CD14-positive monocyte (primary cell): ENCODE measurements at regions not wholly inside any gene's neighbourhood (a gene's known extent, or its start where the extent isn't known, plus 50 kb on each side); places are given as distances from the start of the nearest gene placed in this dataset.
"Not testable (repeated sequence)": the region's sequence is repeated elsewhere in the genome, so short reads cannot be mapped to it uniquely, and the experiment has no call there.

Experiments used
- DNase-seq, 3 donors: peaks; one replicate each; pipeline ENCODE4 v3.0.0-alpha.2; 2011 to 2022
- H2AFZ ChIP-seq: 2 replicates; pipeline ENCODE4 v1.6.0; 2012; ENCODE audit warnings: mild to moderate bottlenecking, low read depth, low read length, inconsistent platforms; ENCODE audit not compliant: insufficient read depth, poor library complexity, severe bottlenecking
- H3K27ac ChIP-seq, 2 donors: 1 replicate in 1 of 2; 2 replicates in 1 of 2; pipeline ENCODE4 v1.5.1; 2012 to 2013; ENCODE audit warnings: low read length in 2 of 2, control low read depth in 1 of 2, inconsistent platforms in 1 of 2, low read depth in 1 of 2, mild to moderate bottlenecking in 1 of 2
- H3K27me3 ChIP-seq, 2 donors: one replicate each; pipeline versions ENCODE4 v1.6.0 to v1.6.1; 2011 to 2013; ENCODE audit warnings: low read length in 2 of 2; ENCODE audit not compliant: control insufficient read depth in 2 of 2, insufficient read depth in 2 of 2
- H3K36me3 ChIP-seq, 2 donors: replicated peaks in 1 of 2; 1 replicate in 1 of 2; 2 replicates in 1 of 2; pipeline versions ENCODE4 v1.5.1 to v1.6.1; 2012 to 2013; ENCODE audit warnings: low read length in 2 of 2, control low read depth in 1 of 2, inconsistent platforms in 1 of 2, mild to moderate bottlenecking in 1 of 2; ENCODE audit not compliant: insufficient read depth in 2 of 2, control insufficient read depth in 1 of 2
- H3K4me1 ChIP-seq, 2 donors: 1 replicate in 1 of 2; 2 replicates in 1 of 2; pipeline versions ENCODE4 v1.5.1 to v1.6.1; 2012 to 2013; ENCODE audit warnings: low read length in 2 of 2, control low read depth in 1 of 2, inconsistent platforms in 1 of 2, mild to moderate bottlenecking in 1 of 2, moderate library complexity in 1 of 2; ENCODE audit not compliant: insufficient read depth in 2 of 2, control insufficient read depth in 1 of 2
- H3K4me2 ChIP-seq: replicated peaks from 2 replicates; pipeline ENCODE3; 2012; ENCODE audit warnings: low read length, moderate library complexity, mild to moderate bottlenecking; ENCODE audit not compliant: poor library complexity, severe bottlenecking; ENCODE audit errors: extremely low read depth
- H3K4me3 ChIP-seq, 3 experiments: fragments of 200-600 bp in 1 of 3; sonication (generic) in 1 of 3; replicated peaks in 1 of 3; 1 replicate in 2 of 3; 2 replicates in 1 of 3; pipeline ENCODE4 v1.5.1; 2011 to 2013; ENCODE audit warnings: low read length in 3 of 3, mild to moderate bottlenecking in 3 of 3, control low read depth in 2 of 3, low read depth in 2 of 3, inconsistent platforms in 1 of 3, moderate library complexity in 1 of 3
- H3K79me2 ChIP-seq: 2 replicates; pipeline ENCODE4 v1.6.0; 2012; ENCODE audit warnings: mild to moderate bottlenecking, control low read depth, inconsistent platforms, low read length, moderate library complexity; ENCODE audit not compliant: insufficient read depth
- H3K9ac ChIP-seq: 2 replicates; pipeline ENCODE4 v1.6.0; 2017; ENCODE audit warnings: low read length, mild to moderate bottlenecking; ENCODE audit not compliant: insufficient read depth, poor library complexity, severe bottlenecking
- H3K9me3 ChIP-seq, 2 donors: replicated peaks in 1 of 2; 1 replicate in 1 of 2; 2 replicates in 1 of 2; pipeline versions ENCODE4 v1.5.1 to v1.6.1; 2012 to 2013; ENCODE audit warnings: low read length in 2 of 2, control low read depth in 1 of 2; ENCODE audit not compliant: control insufficient read depth in 1 of 2, insufficient read depth in 1 of 2
- H4K20me1 ChIP-seq: 2 replicates; pipeline ENCODE4 v1.6.0; 2012; ENCODE audit warnings: mild to moderate bottlenecking, low read length, control low read depth, moderate library complexity; ENCODE audit not compliant: insufficient read depth
- H3K27ac Mint-ChIP-seq, 7 donors: one replicate each; pipeline ENCODE4 v1.8.0; 2020; ENCODE audit warnings: mild to moderate bottlenecking in 7 of 7, mixed read lengths in 7 of 7, moderate library complexity in 6 of 7, inconsistent platforms in 2 of 7
- H3K27me3 Mint-ChIP-seq, 3 donors: one replicate each; pipeline ENCODE4 v1.8.0; 2021 to 2022; ENCODE audit warnings: low read depth in 3 of 3, mild to moderate bottlenecking in 3 of 3, mixed read lengths in 3 of 3, moderate library complexity in 3 of 3, inconsistent platforms in 1 of 3
- H3K36me3 Mint-ChIP-seq, 2 donors: one replicate each; pipeline ENCODE4 v1.8.0; 2020; ENCODE audit warnings: mixed read lengths in 2 of 2, inconsistent platforms in 1 of 2, mild to moderate bottlenecking in 1 of 2
- H3K4me1 Mint-ChIP-seq: one replicate; pipeline ENCODE4 v1.8.0; 2020; ENCODE audit warnings: mild to moderate bottlenecking, mixed read lengths
- H3K4me3 Mint-ChIP-seq, 2 donors: one replicate each; pipeline ENCODE4 v1.8.0; 2020; ENCODE audit warnings: mild to moderate bottlenecking in 2 of 2, mixed read lengths in 2 of 2, moderate library complexity in 1 of 2
- H3K9me3 Mint-ChIP-seq, 7 donors: one replicate each; pipeline ENCODE4 v1.8.0; 2020 to 2022; ENCODE audit warnings: mixed read lengths in 7 of 7, mild to moderate bottlenecking in 6 of 7, moderate library complexity in 6 of 7, inconsistent platforms in 2 of 7
- CTCF ChIP-seq: fragments of 200-600 bp; IDR thresholded peaks from one replicate; pipeline ENCODE4 v1.8.0; 2022; ENCODE audit warnings: antibody characterized with exemption, mild to moderate bottlenecking
- WGBS: methylation state at CpG from one replicate; pipeline ENCODE4 v1.1.5; 2013; ENCODE audit warnings: missing lambda C conversion rate; ENCODE audit not compliant: insufficient coverage; 5-methylcytosine and 5-hydroxymethylcytosine counted together
- intact Hi-C, 2 donors: fragments of 100-400 bp; cut with micrococcal nuclease; formaldehyde crosslinking; loops; one replicate each; pipeline versions ENCODE4 v1.15.0 to v1.15.1; 2023

- Mint-ChIP-seq H3K4me1 (peaks cover 2% of the 10 kb centered on the region), H3K27me3 (no peaks in the 10 kb centered on the region), H3K4me3 (no peak overlapping the region), H3K27ac (no peak overlapping the region), H3K36me3 (no peaks in the 10 kb centered on the region), H3K9me3 (peaks cover 0 to 8% (median 4%) of the 10 kb centered on the region in 7 donors)
- H3K27ac ChIP-seq = no peak overlapping the region
- H3K9me3 ChIP-seq = peaks cover 0 to 10% of the 10 kb centered on the region in 2 donors
- no peaks in the 10 kb centered on the region for H4K20me1 ChIP-seq
- intact Hi-C loops = no loop called here
- H3K4me1 ChIP-seq = no peaks in the 10 kb centered on the region
- H3K9ac ChIP-seq = no peak overlapping the region
- WGBS = no CpG with 5 or more reads among the region's 4 CpGs
- no peak overlapping the region for H3K4me3 ChIP-seq
- no peak overlapping the region for H2AFZ ChIP-seq
- H3K27me3 ChIP-seq = no peaks in the 10 kb centered on the region
- no peak for TF ChIP-seq CTCF
- H3K4me2 ChIP-seq = no peak overlapping the region
- no peaks in the 10 kb centered on the region for H3K36me3 ChIP-seq
- DNase-seq = no peak
- no peaks in the 10 kb centered on the region for H3K79me2 ChIP-seq
Measured at GRCh38 chr6:68086199-68086598, 548.9 kb upstream of the ADGRB3 start.

GRCh38 chr6:68085599-68085998 lies 549.5 kb upstream of the ADGRB3 start:
- not testable (repeated sequence) for H3K4me1 Mint-ChIP-seq, H3K27me3 ChIP-seq

More at GRCh38 chr6:68085599-68085998, 549.5 kb upstream of the ADGRB3 start:
- H3K4me3 ChIP-seq, H3K36me3 ChIP-seq, H3K27me3 Mint-ChIP-seq, H3K4me1 ChIP-seq, H3K9me3 ChIP-seq, H3K4me2 ChIP-seq, DNase-seq, intact Hi-C loops, H3K9me3 Mint-ChIP-seq, H3K9ac ChIP-seq, H2AFZ ChIP-seq, H4K20me1 ChIP-seq, H3K27ac ChIP-seq, H3K27ac Mint-ChIP-seq, H3K79me2 ChIP-seq, H3K4me3 Mint-ChIP-seq, H3K36me3 Mint-ChIP-seq: not testable (repeated sequence)
- no CpG with 5 or more reads among the region's 4 CpGs for WGBS
